ENCODE measurements at regions not wholly inside any gene's neighbourhood (a gene's known extent, or its start where the extent isn't known, plus 50 kb on each side); places are given as distances from the start of the nearest gene placed in this dataset.

GRCh38 chr2:19300961-19301360 is 57.5 kb downstream of the OSR1 start:
- no peak for DNase-seq

DNA sequence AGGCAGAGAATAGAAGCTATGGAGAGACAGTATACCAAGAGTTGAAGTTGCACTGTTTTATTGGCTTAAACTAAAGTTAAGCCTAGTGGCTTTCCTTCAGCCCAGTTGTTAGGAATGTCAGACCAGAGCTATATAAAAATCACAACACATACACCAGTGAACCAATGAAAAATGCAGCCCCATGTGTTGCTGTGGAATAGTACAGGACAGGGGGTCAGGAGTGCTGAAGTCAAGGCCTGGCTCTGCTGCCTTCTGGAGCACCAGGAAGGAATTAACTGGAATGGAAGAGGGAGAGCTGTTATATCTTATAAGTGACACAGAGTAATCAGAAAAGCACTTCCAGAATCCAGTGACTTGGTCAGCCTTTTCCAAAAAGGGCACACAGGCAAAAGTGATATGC is 58.9 kb downstream of the OSR1 start:
- no peak for DNase-seq

DNA sequence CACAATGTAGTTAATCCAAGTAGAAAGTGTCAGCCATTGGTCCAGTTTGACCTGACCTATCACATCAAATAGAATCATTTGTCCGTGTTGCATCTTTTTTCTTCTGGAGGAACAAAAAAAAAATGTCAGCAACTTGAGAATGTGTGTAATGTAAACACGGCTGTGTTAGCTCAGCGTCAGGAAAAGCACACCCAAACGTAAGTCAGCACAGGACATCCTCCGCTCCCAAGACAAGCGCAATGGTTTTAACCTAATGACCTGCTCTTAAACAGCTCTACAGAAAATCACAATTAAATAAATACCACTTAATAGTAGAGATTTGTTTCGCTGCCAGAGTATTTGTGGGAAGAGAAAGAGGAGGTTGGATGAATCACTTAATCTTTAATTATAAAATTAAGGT is 59.4 kb downstream of the OSR1 start:
- DNase-seq = no peak

- no peak for DNase-seq
These were observed 60.7 kb downstream of the OSR1 start for GRCh38 chr2:19297716-19298115.

DNA sequence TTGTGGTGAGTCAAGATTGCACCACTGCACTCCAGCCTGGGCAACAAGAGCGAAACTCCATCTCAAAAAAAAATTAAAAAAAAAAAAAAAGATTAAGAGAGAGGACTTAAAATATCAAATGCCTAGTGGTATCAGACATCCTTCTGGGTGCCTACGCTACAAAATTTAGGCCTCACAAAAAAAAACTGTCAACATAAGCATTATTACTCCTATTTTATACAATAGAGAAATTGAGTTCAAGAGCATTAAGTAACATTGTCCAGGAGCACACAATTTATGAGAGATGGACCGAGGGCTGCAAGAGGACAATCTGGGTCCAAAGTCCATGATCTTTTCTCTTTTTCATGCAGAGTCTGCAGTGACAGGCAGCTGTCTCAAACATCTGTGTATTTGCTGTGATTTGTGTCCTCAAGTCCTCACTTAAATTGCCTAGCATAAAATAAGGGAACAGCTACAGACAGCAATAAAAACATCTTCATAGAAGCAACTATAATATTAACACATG is 62.4 kb downstream of the OSR1 start:
- no peak for DNase-seq

GRCh38 chr2:19292007-19292406 is 66.4 kb downstream of the OSR1 start:
- DNase-seq = no peak

DNA sequence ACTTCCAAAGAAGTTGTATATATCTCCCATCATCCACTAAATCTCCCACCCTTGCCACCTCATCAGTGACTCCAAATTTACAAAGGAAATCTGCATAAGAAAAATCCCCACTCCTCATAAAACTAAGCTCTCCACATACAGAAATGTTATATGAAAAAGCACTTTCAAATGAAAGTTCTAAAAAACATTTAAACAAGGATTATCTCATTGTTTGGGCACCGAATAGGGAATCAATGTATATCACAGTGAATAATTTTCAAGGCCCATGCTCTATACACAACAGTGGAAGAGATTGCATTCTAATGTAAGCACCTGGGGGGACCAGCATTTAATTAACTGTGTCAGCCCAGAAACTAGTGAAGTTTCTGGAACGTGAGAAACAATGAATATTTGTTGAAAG is 70.1 kb downstream of the OSR1 start:
- DNase-seq = no peak

DNA sequence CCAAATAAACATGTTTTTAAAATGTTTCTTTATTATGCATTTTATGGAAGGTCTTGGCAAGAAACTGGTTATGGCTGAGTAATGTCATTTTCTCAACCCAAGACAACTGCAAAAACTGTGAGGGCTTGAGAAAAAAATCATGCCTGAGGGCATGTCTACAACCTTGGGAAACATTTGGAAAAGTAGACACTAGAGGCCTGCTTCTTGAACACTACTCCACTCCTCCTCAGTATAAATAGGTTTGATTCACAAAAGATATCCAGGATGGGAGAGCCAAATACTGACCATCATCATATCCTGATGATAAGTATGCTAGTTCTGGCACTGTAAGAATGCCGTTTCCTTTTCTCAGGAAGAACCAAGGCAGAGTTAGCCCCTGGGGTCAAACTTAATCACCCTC is 71.1 kb downstream of the OSR1 start:
- DNase-seq = no peak

DNA sequence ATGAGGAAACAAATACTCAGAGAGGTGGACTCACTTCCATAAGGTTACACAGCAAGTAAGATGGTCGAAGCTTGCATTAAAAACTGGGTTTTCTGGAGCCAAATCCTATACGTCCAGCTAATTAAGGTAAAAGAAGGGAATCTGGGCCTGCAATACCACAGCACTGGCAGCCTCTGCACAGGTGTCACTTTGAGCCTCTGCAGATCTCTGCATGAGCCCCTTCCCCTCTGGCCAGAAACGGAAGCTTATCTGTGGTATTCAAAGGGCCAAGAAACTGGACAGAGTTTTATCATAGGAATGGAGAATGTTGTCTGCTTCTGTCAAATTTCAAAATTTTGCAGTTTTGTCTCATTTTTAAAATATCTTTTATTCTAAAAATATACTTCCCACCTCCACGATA is 76.1 kb downstream of the OSR1 start:
- DNase-seq = no peak

- no peak for DNase-seq
These were observed 84.0 kb downstream of the OSR1 start for GRCh38 chr2:19274439-19274838.

- DNase-seq = no peak
These were observed 85.4 kb downstream of the OSR1 start for GRCh38 chr2:19272941-19273470.

- no peak for DNase-seq
These were observed 86.4 kb downstream of the OSR1 start for GRCh38 chr2:19272039-19272438.

DNA sequence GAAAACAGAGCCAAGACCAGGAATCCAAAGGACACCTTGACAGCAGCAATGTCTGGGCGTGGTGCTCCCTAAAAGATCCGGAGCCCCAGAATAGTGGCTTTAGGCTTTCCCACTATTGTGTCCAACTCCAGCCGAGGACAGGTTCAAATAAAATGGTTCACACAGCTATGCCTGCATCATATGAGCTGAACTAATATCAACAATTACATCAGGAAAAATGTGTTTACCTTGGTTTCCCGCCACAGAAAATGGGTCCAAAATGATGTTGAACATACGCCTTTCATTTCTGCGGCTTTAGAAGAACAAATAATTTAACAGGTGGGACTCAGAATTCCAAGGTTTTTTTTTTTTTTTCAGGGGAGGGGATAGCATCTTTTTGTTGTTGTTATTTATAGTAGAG is 93.6 kb downstream of the OSR1 start:
- no peak for DNase-seq

- DNase-seq = no peak
These were observed 96.3 kb downstream of the OSR1 start for GRCh38 chr2:19262150-19262549.

GRCh38 chr2:19261061-19261460 is 97.4 kb downstream of the OSR1 start:
- no peak for DNase-seq

DNA sequence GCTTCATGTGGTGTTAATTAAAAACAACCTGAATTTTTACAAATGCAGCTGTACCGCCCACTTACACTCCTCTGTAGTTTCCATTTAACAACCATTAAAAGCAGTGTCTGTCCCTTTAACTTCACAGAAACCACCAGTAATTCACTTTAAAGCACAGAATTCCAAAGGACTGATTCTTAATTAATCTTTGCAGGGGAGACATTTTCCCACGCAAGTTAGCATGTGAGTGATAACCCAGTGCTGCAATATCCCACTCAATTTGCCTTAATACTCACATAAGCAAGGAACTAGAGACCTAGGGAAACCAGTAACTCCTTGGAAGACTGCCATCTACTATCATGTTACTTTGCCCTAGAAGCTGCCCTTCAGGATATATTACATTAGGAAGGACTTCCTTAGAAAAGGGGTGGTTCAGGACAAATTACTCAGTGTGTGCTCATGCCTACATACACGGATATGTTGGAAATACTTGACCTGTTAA is 102.3 kb downstream of the OSR1 start:
- no peak for DNase-seq

DNA sequence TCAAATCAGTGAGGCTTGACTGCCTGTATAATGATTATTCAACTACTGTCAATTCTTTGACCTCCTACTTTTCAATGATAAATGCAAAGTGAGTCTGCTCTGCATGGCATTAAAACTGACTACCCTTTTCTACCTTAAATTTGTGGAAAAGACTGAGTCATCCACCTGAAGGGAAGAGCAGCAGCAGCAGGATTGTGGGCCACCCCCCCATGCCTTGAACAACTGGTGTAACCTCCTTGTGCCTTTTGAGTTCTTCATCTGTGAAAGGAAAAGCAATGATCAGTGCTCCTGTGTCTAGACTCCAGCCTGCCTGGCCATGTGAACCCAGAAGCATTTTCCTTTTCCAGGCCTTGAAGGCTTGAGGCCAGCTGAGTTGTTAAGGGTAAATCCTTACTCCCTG is 102.9 kb downstream of the OSR1 start:
- DNase-seq = no peak

GRCh38 chr2:19251554-19251953 is 106.9 kb downstream of the OSR1 start:
- DNase-seq = no peak

DNA sequence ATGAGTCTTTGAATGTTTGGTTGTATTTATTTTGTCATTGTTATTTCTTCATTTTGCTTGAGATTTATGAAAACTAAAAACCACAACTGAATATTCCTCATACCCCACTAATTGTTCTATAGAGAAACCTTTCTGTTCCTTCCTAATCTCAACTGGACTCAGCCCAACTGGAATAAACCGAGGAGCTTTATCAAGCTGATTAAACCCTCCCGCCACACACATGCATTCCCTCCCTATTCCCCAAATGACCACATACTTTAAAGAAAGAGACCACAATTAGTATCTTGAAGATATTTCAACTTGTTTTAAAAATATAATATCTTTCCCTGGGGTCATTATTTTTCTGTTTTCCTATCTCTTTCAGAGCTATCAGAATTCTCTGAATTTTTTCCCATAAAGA is 107.5 kb downstream of the OSR1 start:
- no peak for DNase-seq

- DNase-seq = no peak
These were observed 111.2 kb downstream of the OSR1 start for GRCh38 chr2:19247186-19247585.

GRCh38 chr2:19246496-19246895 is 111.9 kb downstream of the OSR1 start:
- DNase-seq = no peak

- DNase-seq = no peak
These were observed 113.7 kb downstream of the OSR1 start for GRCh38 chr2:19244460-19245363.

DNA sequence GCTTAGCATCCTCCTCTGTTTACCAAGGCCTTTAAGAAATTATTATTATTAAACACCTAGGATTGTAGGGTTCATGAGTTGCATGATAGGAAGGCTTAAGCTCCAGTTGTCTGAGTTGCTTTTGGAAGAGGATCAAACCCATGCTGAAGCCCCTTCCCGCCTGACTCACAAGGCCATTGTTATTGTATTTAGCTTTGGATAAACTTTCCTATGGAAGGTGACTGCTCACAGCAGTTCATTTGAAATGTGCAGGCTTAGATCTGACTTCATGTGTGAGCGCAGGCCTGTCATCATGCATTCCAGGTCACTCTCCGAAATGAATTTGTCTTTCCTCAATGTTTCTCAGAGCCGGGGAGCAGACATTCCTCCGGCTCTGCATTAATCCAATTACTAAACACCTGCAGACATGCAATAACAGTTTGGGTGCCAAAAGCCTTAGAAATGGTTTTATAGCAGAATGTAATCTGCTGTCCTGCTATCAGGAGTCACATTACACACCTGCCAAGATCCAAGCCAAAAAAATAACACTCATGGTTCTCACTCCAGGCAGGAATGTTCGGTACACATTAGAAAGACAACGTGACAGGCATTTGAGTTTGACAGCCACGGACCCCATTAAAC is 119.9 kb downstream of the OSR1 start:
- DNase-seq = no peak

- DNase-seq = no peak
These were observed 123.1 kb downstream of the OSR1 start for GRCh38 chr2:19235308-19235707.
